GM12878 (cell line): ENCODE measurements at regions not wholly inside any gene's neighbourhood (a gene's known extent, or its start where the extent isn't known, plus 50 kb on each side); places are given as distances from the start of the nearest gene placed in this dataset.

ENCODE experiments used
- CBFB ChIP-seq: IDR thresholded peaks from 2 replicates; pipeline ENCODE4 v1.6.1; 2016; ENCODE audit warnings: antibody characterized with exemption, low read depth
- CHD4 ChIP-seq: fragments of 200-600 bp; sonication (generic); IDR thresholded peaks from 2 replicates; pipeline ENCODE4 v1.6.1; 2016; ENCODE audit warnings: mild to moderate bottlenecking
- HDAC2 ChIP-seq: fragments of 200-600 bp; sonication (generic); IDR thresholded peaks from 2 replicates; pipeline ENCODE4 v1.6.1; 2017
- IRF4 ChIP-seq: IDR thresholded peaks from 2 replicates; pipeline ENCODE4 v1.6.1; 2011; ENCODE audit warnings: low read depth, low read length
- MYB ChIP-seq: fragments of 150-350 bp; IDR thresholded peaks from 2 replicates; pipeline ENCODE4 v1.6.1; 2014; ENCODE audit warnings: mild to moderate bottlenecking, low read depth, low read length, borderline replicate concordance
- TAF1 ChIP-seq: IDR thresholded peaks from 2 replicates; pipeline ENCODE4 v1.6.1; 2011; ENCODE audit warnings: mild to moderate bottlenecking, low read depth, low read length, borderline replicate concordance
- ZBED1 ChIP-seq: IDR thresholded peaks from 2 replicates; pipeline ENCODE4 v1.6.1; 2016; ENCODE audit warnings: borderline replicate concordance
- ZZZ3 ChIP-seq: IDR thresholded peaks from 2 replicates; pipeline ENCODE4 v1.6.1; 2011; ENCODE audit warnings: low read depth; ENCODE audit not compliant: control insufficient read depth, insufficient read length
- TF ChIP-seq, protein P1 (sequence below): IDR thresholded peaks from 2 replicates; pipeline ENCODE4 v1.6.1; 2012; ENCODE audit warnings: low read depth, low read length, improper control_type of control experiment
- TF ChIP-seq, protein P2 (sequence below): fragments of 450-650 bp; IDR thresholded peaks from 2 replicates; pipeline ENCODE4 v1.6.1; 2017; ENCODE audit warnings: borderline replicate concordance
- TF ChIP-seq, protein P3 (sequence below): fragments of 450-650 bp; IDR thresholded peaks from 2 replicates; pipeline ENCODE4 v1.6.1; 2017; ENCODE audit warnings: mild to moderate bottlenecking

DNA sequence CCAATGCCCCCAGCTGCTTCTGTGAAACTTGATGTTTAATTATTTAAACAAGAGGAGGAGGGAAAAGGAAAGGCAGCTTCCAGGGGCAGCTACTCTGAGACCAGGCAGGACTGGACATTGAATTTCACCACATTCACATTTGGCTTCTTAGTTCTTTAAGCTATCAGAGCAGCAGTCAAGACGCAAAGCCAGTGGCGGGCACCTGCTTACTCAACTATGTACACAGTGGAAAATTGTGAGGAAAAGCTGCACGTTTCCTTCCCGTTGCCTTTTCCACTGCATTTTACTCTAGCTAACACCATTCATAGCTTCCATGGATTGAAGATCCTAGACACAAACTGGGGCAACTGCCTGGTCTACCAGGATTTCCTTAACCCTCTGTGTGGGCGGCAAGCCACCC is 200.3 kb downstream of the ERCC6L2 start (continued):
- TF ChIP-seq, protein P1, sequence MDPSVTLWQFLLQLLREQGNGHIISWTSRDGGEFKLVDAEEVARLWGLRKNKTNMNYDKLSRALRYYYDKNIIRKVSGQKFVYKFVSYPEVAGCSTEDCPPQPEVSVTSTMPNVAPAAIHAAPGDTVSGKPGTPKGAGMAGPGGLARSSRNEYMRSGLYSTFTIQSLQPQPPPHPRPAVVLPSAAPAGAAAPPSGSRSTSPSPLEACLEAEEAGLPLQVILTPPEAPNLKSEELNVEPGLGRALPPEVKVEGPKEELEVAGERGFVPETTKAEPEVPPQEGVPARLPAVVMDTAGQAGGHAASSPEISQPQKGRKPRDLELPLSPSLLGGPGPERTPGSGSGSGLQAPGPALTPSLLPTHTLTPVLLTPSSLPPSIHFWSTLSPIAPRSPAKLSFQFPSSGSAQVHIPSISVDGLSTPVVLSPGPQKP, result no peak
- TF ChIP-seq ZBED1 (no peak), HDAC2 (no peak), ZZZ3 (no peak), MYB (no peak), TAF1 (no peak), CBFB (no peak), IRF4 (no peak), CHD4 (no peak)
- TF ChIP-seq, protein P2, sequence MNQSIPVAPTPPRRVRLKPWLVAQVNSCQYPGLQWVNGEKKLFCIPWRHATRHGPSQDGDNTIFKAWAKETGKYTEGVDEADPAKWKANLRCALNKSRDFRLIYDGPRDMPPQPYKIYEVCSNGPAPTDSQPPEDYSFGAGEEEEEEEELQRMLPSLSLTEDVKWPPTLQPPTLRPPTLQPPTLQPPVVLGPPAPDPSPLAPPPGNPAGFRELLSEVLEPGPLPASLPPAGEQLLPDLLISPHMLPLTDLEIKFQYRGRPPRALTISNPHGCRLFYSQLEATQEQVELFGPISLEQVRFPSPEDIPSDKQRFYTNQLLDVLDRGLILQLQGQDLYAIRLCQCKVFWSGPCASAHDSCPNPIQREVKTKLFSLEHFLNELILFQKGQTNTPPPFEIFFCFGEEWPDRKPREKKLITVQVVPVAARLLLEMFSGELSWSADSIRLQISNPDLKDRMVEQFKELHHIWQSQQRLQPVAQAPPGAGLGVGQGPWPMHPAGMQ, result no peak
- TF ChIP-seq, protein P3, sequence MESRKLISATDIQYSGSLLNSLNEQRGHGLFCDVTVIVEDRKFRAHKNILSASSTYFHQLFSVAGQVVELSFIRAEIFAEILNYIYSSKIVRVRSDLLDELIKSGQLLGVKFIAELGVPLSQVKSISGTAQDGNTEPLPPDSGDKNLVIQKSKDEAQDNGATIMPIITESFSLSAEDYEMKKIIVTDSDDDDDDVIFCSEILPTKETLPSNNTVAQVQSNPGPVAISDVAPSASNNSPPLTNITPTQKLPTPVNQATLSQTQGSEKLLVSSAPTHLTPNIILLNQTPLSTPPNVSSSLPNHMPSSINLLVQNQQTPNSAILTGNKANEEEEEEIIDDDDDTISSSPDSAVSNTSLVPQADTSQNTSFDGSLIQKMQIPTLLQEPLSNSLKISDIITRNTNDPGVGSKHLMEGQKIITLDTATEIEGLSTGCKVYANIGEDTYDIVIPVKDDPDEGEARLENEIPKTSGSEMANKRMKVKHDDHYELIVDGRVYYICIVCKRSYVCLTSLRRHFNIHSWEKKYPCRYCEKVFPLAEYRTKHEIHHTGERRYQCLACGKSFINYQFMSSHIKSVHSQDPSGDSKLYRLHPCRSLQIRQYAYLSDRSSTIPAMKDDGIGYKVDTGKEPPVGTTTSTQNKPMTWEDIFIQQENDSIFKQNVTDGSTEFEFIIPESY, result no peak
